ENCODE measurements at regions not wholly inside any gene's neighbourhood (a gene's known extent, or its start where the extent isn't known, plus 50 kb on each side); places are given as distances from the start of the nearest gene placed in this dataset.

DNA sequence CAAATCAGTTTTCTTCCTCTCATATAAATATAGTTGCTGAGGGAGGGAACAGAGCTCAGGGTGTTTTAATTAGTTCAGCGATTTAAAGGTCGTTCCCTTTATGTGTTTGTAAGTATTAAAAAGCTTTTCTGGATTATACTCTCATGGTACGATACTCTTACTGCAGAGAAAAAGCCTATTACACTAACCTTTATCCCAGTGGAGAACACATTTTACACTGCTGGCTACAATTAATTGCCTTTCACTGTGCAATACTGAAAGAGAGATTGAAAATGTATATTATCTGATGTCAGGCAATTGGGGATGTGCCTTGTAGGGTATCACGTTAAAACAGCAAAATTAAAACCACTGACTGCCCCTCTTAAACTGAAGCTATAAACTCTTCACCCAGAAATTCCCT lies 526.9 kb upstream of the SGCG start:
- TF ChIP-seq RFX5 (IDR thresholded peaks at IDR 0.05; ENCODE audit: low read length): no peak
- TF ChIP-seq GABPA (IDR thresholded peaks at IDR 0.05; ENCODE audit: low read depth): no peak

Data from SK-N-SH (cell line).